PC-3 (cell line): ENCODE measurements at regions not wholly inside any gene's neighbourhood (a gene's known extent, or its start where the extent isn't known, plus 50 kb on each side); places are given as distances from the start of the nearest gene placed in this dataset.

Experiments used
- ATAC-seq: fragments of 200-7000 bp; cut with Tn5 transposase; 2 replicates; pipeline ENCODE4 v1.9.1; 2020; ENCODE audit warnings: mild to moderate bottlenecking, moderate library complexity
- BruUV-seq: library from RNA; stranded (reverse); fragments of 400-500 nt; replicated peaks from 2 replicates; lab custom pipeline; 2021; lab: Mats Ljungman, UMichigan
- CTCF ChIA-PET: fragments of 300-600 bp; sonication (Branson Sonifier 250); formaldehyde crosslinking; loops from one replicate; lab custom pipeline; 2022; ENCODE audit warnings: antibody characterized with exemption; lab: Charles Lee
- POLR2A ChIA-PET: fragments of 300-600 bp; sonication (Branson Sonifier 250); formaldehyde crosslinking; loops from one replicate; lab custom pipeline; 2022; ENCODE audit warnings: antibody characterized with exemption; ENCODE audit not compliant: unreplicated experiment; lab: Charles Lee
- DNase-seq: peaks from one replicate; pipeline ENCODE4 v3.0.0-alpha.2; 2015
- H2AFZ ChIP-seq: fragments of 300-600 bp; sonication (generic); 2 replicates; pipeline ENCODE4 v1.6.0; 2016; ENCODE audit warnings: antibody characterized with exemption, low read length
- H3F3A ChIP-seq: fragments of 300-600 bp; sonication (generic); one replicate; pipeline ENCODE4 v1.6.0; 2017; ENCODE audit warnings: antibody characterized with exemption, low read length, control low read depth, mild to moderate bottlenecking; ENCODE audit not compliant: unreplicated experiment
- H3K27ac ChIP-seq: fragments of 300-600 bp; sonication (generic); 2 replicates; pipeline ENCODE4 v1.5.1; 2016; ENCODE audit warnings: mild to moderate bottlenecking, low read length
- H3K27me3 ChIP-seq: fragments of 300-600 bp; sonication (generic); 2 replicates; pipeline ENCODE4 v1.6.1; 2016; ENCODE audit warnings: low read length, mixed read lengths
- H3K36me3 ChIP-seq: fragments of 300-600 bp; sonication (generic); 2 replicates; pipeline ENCODE4 v1.6.1; 2016; ENCODE audit warnings: low read depth, mixed run types, low read length, mixed read lengths
- H3K4me1 ChIP-seq: fragments of 300-600 bp; sonication (generic); 2 replicates; pipeline ENCODE4 v1.5.1; 2016; ENCODE audit warnings: low read length; ENCODE audit not compliant: insufficient read depth
- H3K4me2 ChIP-seq: fragments of 300-600 bp; sonication (generic); 2 replicates; pipeline ENCODE4 v1.6.0; 2016; ENCODE audit warnings: low read length
- H3K4me3 ChIP-seq: fragments of 300-600 bp; sonication (generic); 2 replicates; pipeline ENCODE4 v1.5.1; 2016; ENCODE audit warnings: mild to moderate bottlenecking, low read length, mixed read lengths
- H3K79me2 ChIP-seq: fragments of 300-600 bp; sonication (generic); 2 replicates; pipeline ENCODE4 v1.6.1; 2017; ENCODE audit warnings: low read length, mixed read lengths
- H3K9ac ChIP-seq: fragments of 300-600 bp; sonication (generic); 2 replicates; pipeline ENCODE4 v1.6.0; 2016; ENCODE audit warnings: mild to moderate bottlenecking, low read length
- H3K9me2 ChIP-seq: fragments of 300-600 bp; sonication (generic); replicated peaks from 2 replicates; pipeline ENCODE4 v1.6.1; 2016; ENCODE audit warnings: mixed run types, low read length, mixed read lengths
- H3K9me3 ChIP-seq: fragments of 300-600 bp; sonication (generic); 2 replicates; pipeline ENCODE4 v1.6.1; 2016; ENCODE audit warnings: low read length, mixed read lengths
- H4K20me1 ChIP-seq: fragments of 300-600 bp; sonication (generic); 2 replicates; pipeline ENCODE4 v1.6.1; 2016; ENCODE audit warnings: low read length, mixed read lengths
- CTCF ChIP-seq: fragments of 300-600 bp; sonication (generic); conservative IDR thresholded peaks from 2 replicates; pipeline ENCODE4 v1.5.1; 2017; ENCODE audit warnings: antibody characterized with exemption, low read depth, mild to moderate bottlenecking, low read length
- EZH2 ChIP-seq: fragments of 300-600 bp; sonication (generic); IDR thresholded peaks from one replicate; pipeline ENCODE4 v1.6.1; 2017; ENCODE audit warnings: antibody characterized with exemption, mild to moderate bottlenecking, low read length; ENCODE audit not compliant: unreplicated experiment
- EZH2phosphoT487 ChIP-seq: fragments of 300-600 bp; sonication (generic); IDR thresholded peaks from 2 replicates; pipeline ENCODE4 v1.6.1; 2018; ENCODE audit warnings: mild to moderate bottlenecking, antibody characterized with exemption, low read length, borderline replicate concordance
- intact Hi-C: fragments of 100-400 bp; cut with micrococcal nuclease; formaldehyde crosslinking; loops from 2 replicates; pipeline ENCODE4 v1.9.0; 2023

GRCh38 chr20:10789386-10789785 lies 115.6 kb upstream of the JAG1 start:
- Histone ChIP-seq H3K79me2 (no peaks in the 10 kb centered on the region), H3K9ac (no peak overlapping the region), H3K27ac (no peak overlapping the region), H3K4me2 (no peak overlapping the region), H3K9me2 (no peaks in the 10 kb centered on the region), H3K27me3 (no peaks in the 10 kb centered on the region), H3K4me1 (no peaks in the 10 kb centered on the region), H3K9me3 (no peaks in the 10 kb centered on the region), H3F3A (no peaks in the 10 kb centered on the region), H3K4me3 (no peak overlapping the region), H2AFZ (no peak overlapping the region), H3K36me3 (no peaks in the 10 kb centered on the region), H4K20me1 (no peaks in the 10 kb centered on the region)
- CTCF ChIA-PET = no interaction called here
- ATAC-seq (no peak), DNase-seq (no peak)
- intact Hi-C loops = no loop called here
- BruUV-seq = no TSS peak
- POLR2A ChIA-PET = no interaction called here
- no peak for TF ChIP-seq CTCF
- TF ChIP-seq EZH2phosphoT487 = no peak
- no peak for TF ChIP-seq EZH2

DNA sequence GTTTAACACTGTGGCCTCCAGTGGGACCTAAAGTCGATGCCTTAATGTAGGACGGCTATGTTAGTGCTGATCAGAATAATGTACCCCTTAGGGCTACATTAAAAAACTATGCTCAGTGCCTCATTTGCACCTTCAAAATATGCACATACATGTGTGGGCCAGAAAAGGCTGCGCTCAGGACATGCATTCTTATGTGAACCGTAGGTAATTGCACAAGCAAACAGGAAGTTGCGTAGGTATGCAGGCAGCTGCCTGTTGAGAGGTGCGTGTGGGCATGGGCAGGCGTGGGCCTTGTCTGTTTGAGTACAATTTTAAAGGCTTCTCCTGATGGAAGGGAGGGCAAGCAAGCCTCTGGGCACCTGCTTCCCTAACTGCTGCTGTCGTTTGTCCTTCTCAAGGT lies 116.2 kb upstream of the JAG1 start:
- no peak overlapping the region for H3K4me3 ChIP-seq
- H3K36me3 ChIP-seq = no peaks in the 10 kb centered on the region
- no peaks in the 10 kb centered on the region for H3F3A ChIP-seq
- intact Hi-C loops = no loop called here
- ChIA-PET CTCF (no interaction called here), POLR2A (no interaction called here)
- TF ChIP-seq CTCF = no peak
- no peak for TF ChIP-seq EZH2phosphoT487
- no peak for TF ChIP-seq EZH2
- H3K9me2 ChIP-seq = no peaks in the 10 kb centered on the region
- no peaks in the 10 kb centered on the region for H3K9me3 ChIP-seq
- no peak overlapping the region for H3K9ac ChIP-seq
- no peak overlapping the region for H2AFZ ChIP-seq
- H3K4me1 ChIP-seq = no peaks in the 10 kb centered on the region
- H3K27ac ChIP-seq = no peak overlapping the region
- no TSS peak for BruUV-seq
- H3K79me2 ChIP-seq = no peaks in the 10 kb centered on the region
- H4K20me1 ChIP-seq = no peaks in the 10 kb centered on the region
- H3K4me2 ChIP-seq = no peak overlapping the region
- DNase-seq (no peak), ATAC-seq (no peak)
- H3K27me3 ChIP-seq = no peaks in the 10 kb centered on the region

DNA sequence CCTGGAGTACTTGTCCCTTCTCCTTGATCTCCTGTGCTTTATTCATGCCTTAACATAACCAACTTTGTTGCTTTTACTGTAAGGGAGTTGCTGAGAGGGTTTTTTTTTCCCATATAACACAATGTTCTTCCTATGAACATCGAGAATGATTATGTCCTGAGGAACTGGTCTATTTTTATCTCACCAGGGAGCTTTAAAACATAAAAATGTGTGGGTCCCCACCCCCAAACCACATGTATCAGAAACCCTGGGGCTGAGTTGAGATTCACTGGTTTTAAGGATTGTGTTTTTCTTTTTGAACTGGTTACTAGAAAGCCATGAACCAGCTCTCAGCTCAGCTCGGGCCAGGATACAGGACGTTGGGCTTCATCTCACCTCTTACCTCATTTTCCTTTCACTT lies 118.5 kb upstream of the JAG1 start:
- Histone ChIP-seq H3K9ac (no peak overlapping the region), H3K27ac (no peak overlapping the region), H3K27me3 (no peaks in the 10 kb centered on the region), H3K9me2 (no peaks in the 10 kb centered on the region), H4K20me1 (no peaks in the 10 kb centered on the region), H3K36me3 (no peaks in the 10 kb centered on the region), H3K4me1 (no peaks in the 10 kb centered on the region), H2AFZ (no peak overlapping the region), H3K4me2 (no peak overlapping the region), H3K4me3 (no peak overlapping the region), H3K79me2 (no peaks in the 10 kb centered on the region), H3K9me3 (no peaks in the 10 kb centered on the region), H3F3A (no peaks in the 10 kb centered on the region)
- CTCF ChIA-PET = no interaction called here
- no peak for ATAC-seq
- no peak for DNase-seq
- POLR2A ChIA-PET = no interaction called here
- no TSS peak for BruUV-seq
- intact Hi-C loops = no loop called here
- TF ChIP-seq EZH2 = no peak
- TF ChIP-seq CTCF = no peak
- no peak for TF ChIP-seq EZH2phosphoT487
